ENCODE measurements at regions not wholly inside any gene's neighbourhood (a gene's known extent, or its start where the extent isn't known, plus 50 kb on each side); places are given as distances from the start of the nearest gene placed in this dataset.

DNA sequence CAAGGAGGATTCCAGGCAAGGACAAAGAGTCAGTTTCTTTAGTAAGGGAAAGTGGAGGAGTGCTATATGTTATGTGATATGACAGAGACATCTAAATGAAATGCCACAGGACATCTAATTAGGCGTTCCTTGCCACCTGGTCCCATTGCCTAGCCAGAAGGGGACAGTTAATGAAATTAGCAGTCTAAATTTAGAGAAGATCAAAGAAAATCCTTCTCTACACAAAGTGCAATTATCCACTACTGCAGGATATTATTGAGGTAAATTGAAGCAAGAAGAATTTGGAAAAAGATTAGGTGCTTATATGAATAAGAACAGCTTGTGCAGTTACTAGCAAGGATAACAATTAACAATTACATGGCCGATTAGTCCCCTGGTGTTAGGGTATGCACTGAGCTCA is 495.3 kb upstream of the NMUR2 start (continued):
- TF ChIP-seq ZNF169 (tag by site-specific recombination; IDR thresholded peaks at IDR 0.05): no peak
- TF ChIP-seq, protein P1, sequence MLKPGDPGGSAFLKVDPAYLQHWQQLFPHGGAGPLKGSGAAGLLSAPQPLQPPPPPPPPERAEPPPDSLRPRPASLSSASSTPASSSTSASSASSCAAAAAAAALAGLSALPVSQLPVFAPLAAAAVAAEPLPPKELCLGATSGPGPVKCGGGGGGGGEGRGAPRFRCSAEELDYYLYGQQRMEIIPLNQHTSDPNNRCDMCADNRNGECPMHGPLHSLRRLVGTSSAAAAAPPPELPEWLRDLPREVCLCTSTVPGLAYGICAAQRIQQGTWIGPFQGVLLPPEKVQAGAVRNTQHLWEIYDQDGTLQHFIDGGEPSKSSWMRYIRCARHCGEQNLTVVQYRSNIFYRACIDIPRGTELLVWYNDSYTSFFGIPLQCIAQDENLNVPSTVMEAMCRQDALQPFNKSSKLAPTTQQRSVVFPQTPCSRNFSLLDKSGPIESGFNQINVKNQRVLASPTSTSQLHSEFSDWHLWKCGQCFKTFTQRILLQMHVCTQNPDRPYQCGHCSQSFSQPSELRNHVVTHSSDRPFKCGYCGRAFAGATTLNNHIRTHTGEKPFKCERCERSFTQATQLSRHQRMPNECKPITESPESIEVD (tag by site-specific recombination; IDR thresholded peaks at IDR 0.05): no peak
- TF ChIP-seq ZNF701 (tag by site-specific recombination; IDR thresholded peaks at IDR 0.05): no peak
- no peak for TF ChIP-seq ZNF777 (tag by site-specific recombination; IDR thresholded peaks at IDR 0.05; ENCODE audit: borderline replicate concordance)
- TF ChIP-seq ZNF112 (tag by site-specific recombination; IDR thresholded peaks at IDR 0.05): no peak
- no peak for TF ChIP-seq SALL2 (tag by site-specific recombination; IDR thresholded peaks at IDR 0.05; ENCODE audit: borderline replicate concordance)
- TF ChIP-seq ZNF324 (tag by site-specific recombination; IDR thresholded peaks at IDR 0.05): no peak
- TF ChIP-seq SCRT1 (tag by site-specific recombination; IDR thresholded peaks at IDR 0.05; ENCODE audit: borderline replicate concordance): no peak
- no peak for TF ChIP-seq FEZF1 (tag by site-specific recombination; IDR thresholded peaks at IDR 0.05)
- TF ChIP-seq ZBTB17 (tag by site-specific recombination; IDR thresholded peaks at IDR 0.05): no peak
- no peak for TF ChIP-seq KLF9 (tag by site-specific recombination; IDR thresholded peaks at IDR 0.05; ENCODE audit: low read depth)
- TF ChIP-seq ZEB2 (tag by site-specific recombination; IDR thresholded peaks at IDR 0.05): no peak

- ChIA-PET CTCF (interaction anchor here (0.6 kb wide), 1 partner anchor 369 kb away, joined by 3 read pairs; no protein-coding TSS in a partner anchor), POLR2A (no interaction called here)
- Histone ChIP-seq H3K9me3 (ENCODE audit: control insufficient read depth, insufficient read depth, low read depth, low read length) (no peaks in the 10 kb centered on the region), H3K36me3 (ENCODE audit: control insufficient read depth in 2 of 2, insufficient read depth in 1 of 2, low read length in 2 of 2) (no peaks in the 10 kb centered on the region), H3K27ac (ENCODE audit: extremely low read depth, low read depth, low read length) (no peak overlapping the region), H3K4me3 (ENCODE audit: low read depth, low read length) (no peak overlapping the region), H3K4me1 (ENCODE audit: control insufficient read depth, insufficient read depth, low read length) (no peaks in the 10 kb centered on the region)
- TF ChIP-seq ZNF792 (tag by site-specific recombination; IDR thresholded peaks at IDR 0.05): no peak
- TF ChIP-seq, protein P2, sequence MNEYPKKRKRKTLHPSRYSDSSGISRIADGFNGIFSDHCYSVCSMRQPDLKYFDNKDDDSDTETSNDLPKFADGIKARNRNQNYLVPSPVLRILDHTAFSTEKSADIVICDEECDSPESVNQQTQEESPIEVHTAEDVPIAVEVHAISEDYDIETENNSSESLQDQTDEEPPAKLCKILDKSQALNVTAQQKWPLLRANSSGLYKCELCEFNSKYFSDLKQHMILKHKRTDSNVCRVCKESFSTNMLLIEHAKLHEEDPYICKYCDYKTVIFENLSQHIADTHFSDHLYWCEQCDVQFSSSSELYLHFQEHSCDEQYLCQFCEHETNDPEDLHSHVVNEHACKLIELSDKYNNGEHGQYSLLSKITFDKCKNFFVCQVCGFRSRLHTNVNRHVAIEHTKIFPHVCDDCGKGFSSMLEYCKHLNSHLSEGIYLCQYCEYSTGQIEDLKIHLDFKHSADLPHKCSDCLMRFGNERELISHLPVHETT (tag by site-specific recombination; IDR thresholded peaks at IDR 0.05): no peak
- TF ChIP-seq AEBP2 (tag by site-specific recombination; IDR thresholded peaks at IDR 0.05; ENCODE audit: borderline replicate concordance): no peak
- no peak for TF ChIP-seq ZNF837 (tag by site-specific recombination; IDR thresholded peaks at IDR 0.05)
- TF ChIP-seq, protein P3, sequence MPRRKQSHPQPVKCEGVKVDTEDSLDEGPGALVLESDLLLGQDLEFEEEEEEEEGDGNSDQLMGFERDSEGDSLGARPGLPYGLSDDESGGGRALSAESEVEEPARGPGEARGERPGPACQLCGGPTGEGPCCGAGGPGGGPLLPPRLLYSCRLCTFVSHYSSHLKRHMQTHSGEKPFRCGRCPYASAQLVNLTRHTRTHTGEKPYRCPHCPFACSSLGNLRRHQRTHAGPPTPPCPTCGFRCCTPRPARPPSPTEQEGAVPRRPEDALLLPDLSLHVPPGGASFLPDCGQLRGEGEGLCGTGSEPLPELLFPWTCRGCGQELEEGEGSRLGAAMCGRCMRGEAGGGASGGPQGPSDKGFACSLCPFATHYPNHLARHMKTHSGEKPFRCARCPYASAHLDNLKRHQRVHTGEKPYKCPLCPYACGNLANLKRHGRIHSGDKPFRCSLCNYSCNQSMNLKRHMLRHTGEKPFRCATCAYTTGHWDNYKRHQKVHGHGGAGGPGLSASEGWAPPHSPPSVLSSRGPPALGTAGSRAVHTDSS (tag by site-specific recombination; IDR thresholded peaks at IDR 0.05): no peak
- TF ChIP-seq SP3 (tag by site-specific recombination; IDR thresholded peaks at IDR 0.05): no peak
- TF ChIP-seq ZBTB21 (tag by site-specific recombination; IDR thresholded peaks at IDR 0.05): no peak
- TF ChIP-seq HOXC10 (CRISPR knock-in tag; IDR thresholded peaks at IDR 0.05): no peak
- TF ChIP-seq, protein P4, sequence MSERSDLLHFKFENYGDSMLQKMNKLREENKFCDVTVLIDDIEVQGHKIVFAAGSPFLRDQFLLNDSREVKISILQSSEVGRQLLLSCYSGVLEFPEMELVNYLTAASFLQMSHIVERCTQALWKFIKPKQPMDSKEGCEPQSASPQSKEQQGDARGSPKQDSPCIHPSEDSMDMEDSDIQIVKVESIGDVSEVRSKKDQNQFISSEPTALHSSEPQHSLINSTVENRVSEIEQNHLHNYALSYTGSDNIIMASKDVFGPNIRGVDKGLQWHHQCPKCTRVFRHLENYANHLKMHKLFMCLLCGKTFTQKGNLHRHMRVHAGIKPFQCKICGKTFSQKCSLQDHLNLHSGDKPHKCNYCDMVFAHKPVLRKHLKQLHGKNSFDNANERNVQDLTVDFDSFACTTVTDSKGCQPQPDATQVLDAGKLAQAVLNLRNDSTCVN (tag by site-specific recombination; optimal IDR thresholded peaks at IDR 0.05): no peak
- no peak for TF ChIP-seq GLIS1 (tag by site-specific recombination; IDR thresholded peaks at IDR 0.05)
These were observed 496.7 kb upstream of the NMUR2 start for GRCh38 chr5:152901754-152902153.
